Fibroblast of skin of scalp (primary cell): ENCODE measurements at regions not wholly inside any gene's neighbourhood (a gene's known extent, or its start where the extent isn't known, plus 50 kb on each side); places are given as distances from the start of the nearest gene placed in this dataset.
A peak's percentile ranks its signal among the peaks of the same experiment; 100 is the strongest.

ENCODE experiments used
- DNase-seq: peaks from one replicate; pipeline ENCODE4 v3.0.0-alpha.2; 2013

- no peak for DNase-seq
These were observed 64.7 kb upstream of the SOX9 start for GRCh38 chr17:72056155-72056554.

- no peak for DNase-seq
These were observed 64.0 kb upstream of the SOX9 start for GRCh38 chr17:72056727-72057290.

GRCh38 chr17:72060084-72060483 lies 60.7 kb upstream of the SOX9 start:
- no peak for DNase-seq

GRCh38 chr17:72063262-72063661 lies 57.6 kb upstream of the SOX9 start:
- DNase-seq = no peak

GRCh38 chr17:72063756-72064450 lies 56.9 kb upstream of the SOX9 start:
- peak; percentile 15 for DNase-seq

GRCh38 chr17:72064606-72065193 lies 56.1 kb upstream of the SOX9 start:
- DNase-seq = no peak

GRCh38 chr17:72065556-72065955 lies 55.3 kb upstream of the SOX9 start:
- DNase-seq = no peak

- no peak for DNase-seq
These were observed 52.2 kb upstream of the SOX9 start for GRCh38 chr17:72068643-72069042.

- DNase-seq = no peak
These were observed 51.1 kb upstream of the SOX9 start for GRCh38 chr17:72069586-72070202.
